IMR-90 (cell line): ENCODE measurements at regions not wholly inside any gene's neighbourhood (a gene's known extent, or its start where the extent isn't known, plus 50 kb on each side); places are given as distances from the start of the nearest gene placed in this dataset.

Source experiments
- CEBPB ChIP-seq: IDR thresholded peaks from 2 replicates; pipeline ENCODE4 v1.6.1; 2012; ENCODE audit warnings: low read depth, low read length, improper control_type of control experiment
- POLR2A ChIP-seq: IDR thresholded peaks from 2 replicates; pipeline ENCODE4 v1.6.1; 2012; ENCODE audit warnings: mild to moderate bottlenecking, low read depth, low read length
- TF ChIP-seq, protein P1 (sequence below): conservative IDR thresholded peaks from 2 replicates; pipeline ENCODE4 v1.5.1; 2012; ENCODE audit warnings: mild to moderate bottlenecking, low read depth, low read length, improper control_type of control experiment

DNA sequence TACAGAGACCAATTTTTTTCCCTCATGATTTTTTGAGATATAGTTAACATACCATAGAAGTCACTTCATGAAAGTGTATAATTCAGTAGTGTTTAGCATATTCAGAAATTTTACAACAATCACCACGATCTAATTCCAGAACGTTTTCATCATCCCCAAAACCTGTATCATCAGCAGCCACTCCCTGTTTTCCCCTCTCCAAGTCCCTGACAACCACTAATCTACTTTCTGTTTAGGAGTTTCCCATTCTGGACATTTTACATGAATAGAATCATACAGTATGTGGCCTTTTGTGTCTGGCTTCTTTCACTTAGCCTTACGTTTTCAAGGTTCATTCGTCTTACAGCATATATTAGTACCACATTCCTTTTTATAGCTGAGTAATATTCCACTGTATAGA is 204.2 kb upstream of the PLD5 start:
- TF ChIP-seq POLR2A (no peak), CEBPB (no peak)
- TF ChIP-seq, protein P1, sequence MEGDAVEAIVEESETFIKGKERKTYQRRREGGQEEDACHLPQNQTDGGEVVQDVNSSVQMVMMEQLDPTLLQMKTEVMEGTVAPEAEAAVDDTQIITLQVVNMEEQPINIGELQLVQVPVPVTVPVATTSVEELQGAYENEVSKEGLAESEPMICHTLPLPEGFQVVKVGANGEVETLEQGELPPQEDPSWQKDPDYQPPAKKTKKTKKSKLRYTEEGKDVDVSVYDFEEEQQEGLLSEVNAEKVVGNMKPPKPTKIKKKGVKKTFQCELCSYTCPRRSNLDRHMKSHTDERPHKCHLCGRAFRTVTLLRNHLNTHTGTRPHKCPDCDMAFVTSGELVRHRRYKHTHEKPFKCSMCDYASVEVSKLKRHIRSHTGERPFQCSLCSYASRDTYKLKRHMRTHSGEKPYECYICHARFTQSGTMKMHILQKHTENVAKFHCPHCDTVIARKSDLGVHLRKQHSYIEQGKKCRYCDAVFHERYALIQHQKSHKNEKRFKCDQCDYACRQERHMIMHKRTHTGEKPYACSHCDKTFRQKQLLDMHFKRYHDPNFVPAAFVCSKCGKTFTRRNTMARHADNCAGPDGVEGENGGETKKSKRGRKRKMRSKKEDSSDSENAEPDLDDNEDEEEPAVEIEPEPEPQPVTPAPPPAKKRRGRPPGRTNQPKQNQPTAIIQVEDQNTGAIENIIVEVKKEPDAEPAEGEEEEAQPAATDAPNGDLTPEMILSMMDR, result no peak
